Kasumi-1 (cell line): ENCODE measurements at regions not wholly inside any gene's neighbourhood (a gene's known extent, or its start where the extent isn't known, plus 50 kb on each side); places are given as distances from the start of the nearest gene placed in this dataset.

Experiments
- DNase-seq, 2 experiments: peaks; one replicate each; lab custom pipeline; 2025; lab: John Stamatoyannopoulos, UW

DNA sequence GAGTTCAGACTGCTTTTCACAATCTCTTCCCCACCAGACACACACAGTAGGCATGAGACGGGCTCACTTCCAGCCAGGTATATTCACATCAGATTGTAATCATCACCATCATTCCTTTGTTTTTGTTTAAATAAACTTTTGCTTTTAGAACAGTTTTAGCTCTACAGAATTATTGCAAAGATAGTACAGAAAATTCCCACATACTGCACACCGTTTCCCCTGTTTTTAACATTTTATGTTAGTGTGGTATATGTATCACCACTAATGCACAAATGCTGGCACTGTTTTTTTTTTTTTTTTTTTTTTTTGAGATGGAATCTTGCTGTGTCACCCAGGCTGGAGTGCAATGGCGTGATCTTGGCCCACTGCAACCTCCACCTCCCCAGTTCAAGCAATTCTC is 83.3 kb upstream of the ANO1 start:
- DNase-seq = no peak

DNA sequence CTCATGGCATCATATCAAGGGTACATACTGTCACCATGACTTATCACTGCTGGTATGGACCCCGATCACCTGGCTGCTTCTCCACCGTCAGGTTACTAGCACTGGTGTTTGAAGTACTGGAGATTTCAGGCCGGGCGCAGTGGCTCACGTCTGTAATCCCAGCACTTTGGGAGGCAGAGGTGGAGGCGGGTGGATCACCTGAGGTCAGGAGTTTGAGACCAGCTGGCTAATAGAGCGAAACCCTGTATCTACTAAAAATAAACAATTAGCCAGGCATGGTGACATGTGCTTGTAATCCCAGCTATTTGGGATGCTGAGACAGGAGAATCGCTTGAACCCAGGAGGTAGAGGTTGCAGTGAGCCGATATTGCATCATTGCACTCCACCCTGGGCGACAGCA is 82.4 kb upstream of the ANO1 start:
- DNase-seq = no peak

DNA sequence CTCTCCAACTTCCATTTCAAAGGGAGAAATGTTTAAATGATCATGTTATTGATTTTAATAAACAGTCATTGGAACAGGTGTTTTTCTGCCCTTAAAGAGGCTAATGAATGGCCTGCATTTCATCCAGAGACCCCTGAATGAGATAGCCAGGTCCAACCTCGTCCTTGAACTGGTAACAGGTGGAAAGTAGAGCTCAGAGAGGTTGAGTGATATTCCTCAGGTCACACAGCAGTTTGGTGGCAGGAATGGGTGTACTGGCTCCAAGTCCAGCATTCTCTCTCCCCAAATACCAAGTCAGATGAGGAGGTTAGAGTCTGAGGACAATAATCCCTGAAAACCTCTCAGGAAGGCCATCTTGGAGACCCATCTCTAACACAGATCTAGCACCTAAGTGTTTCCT is 81.7 kb upstream of the ANO1 start:
- DNase-seq = no peak

DNA sequence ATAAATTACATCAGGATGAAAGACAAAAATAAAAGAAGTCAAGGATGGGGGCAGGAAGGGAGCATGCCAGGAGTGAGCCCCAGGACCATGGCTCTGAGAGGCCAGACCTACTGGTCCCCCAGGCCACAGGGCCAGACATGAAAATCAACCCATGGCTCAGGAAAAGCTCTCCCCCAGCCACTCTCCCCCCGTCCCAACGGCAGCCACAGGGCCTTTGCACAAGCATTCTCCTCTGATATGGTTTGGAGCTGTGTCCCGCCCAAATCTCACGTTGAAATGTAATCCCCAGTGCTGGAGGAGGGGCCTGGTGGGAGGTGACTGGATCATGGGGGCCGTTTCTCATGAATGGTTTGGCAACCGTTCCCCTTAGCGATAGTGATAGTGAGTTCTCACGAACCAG is 80.8 kb upstream of the ANO1 start:
- no peak for DNase-seq

DNA sequence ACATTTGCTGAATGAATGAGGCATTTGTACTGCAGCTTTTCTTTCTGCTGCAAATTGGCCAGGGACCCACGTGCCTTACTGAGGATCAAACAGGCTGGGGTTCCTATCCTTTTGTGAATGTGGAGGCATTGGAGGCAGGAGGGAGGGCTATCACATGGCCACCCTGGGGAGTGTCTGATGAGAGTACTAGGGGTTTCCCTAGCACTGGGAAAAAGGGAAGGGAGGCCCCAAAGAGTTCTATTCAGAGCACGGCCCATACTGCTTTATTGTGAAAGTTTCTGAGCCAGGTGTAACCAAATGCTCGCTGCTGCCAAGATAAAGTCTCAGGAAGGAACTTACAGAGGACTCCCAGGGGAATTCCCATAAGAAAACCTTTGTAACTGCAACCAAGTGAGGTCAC is 78.4 kb upstream of the ANO1 start:
- no peak for DNase-seq

DNA sequence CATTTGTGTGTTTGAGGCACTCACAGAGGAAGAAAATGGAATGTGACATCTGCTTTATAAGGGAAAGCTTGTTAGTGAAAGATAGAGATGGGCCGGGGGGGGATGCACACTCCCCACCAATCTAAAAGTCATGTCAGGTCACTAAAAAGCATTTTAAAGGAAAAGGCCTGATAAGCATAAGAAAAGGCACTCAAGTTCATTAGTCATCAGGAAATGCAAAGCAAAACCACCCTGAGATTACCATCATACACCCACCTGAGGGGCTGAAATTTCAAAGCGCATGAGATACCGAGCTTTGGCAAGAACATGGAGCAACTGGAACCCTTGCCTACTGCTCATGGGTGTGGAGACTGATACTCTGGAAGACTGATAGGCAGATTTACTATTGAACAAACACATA is 77.9 kb upstream of the ANO1 start:
- no peak for DNase-seq

DNA sequence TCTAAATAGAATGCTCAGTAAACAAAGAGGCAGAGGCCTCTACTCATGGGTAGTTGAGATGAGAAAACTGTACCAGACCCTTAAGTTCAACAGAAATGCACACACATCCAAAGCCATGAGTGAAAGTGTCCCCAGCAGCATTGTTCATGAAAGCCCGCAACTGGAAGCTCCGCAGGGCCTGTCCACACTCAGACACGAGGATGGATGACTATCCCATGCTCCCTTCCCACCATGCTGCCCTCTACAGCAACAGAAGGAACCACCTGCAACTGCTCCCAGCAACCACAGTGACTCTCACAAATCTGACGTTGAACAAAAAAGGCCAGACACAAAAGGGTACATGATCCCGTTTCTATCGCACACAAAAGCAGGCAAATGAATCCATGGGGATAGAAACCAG is 76.9 kb upstream of the ANO1 start:
- no peak for DNase-seq

DNA sequence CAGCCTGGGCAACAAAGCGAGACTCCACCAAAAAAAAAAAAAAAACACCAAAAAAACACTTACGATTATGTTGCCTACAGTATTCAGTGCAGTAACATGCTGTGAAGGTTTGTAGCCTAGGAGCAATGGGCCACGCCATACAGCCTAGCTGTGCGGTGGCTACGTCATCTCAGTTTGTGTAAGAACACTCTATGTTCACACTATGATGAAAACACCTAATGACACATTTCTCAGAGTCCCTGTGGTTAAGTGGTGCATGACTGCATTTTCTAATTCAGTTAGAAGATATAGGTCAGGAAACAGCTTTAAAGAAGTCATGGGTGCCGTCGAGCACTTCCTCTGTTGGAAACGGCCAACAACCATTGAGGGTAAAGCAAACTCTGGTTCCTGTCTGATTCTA is 75.7 kb upstream of the ANO1 start:
- DNase-seq = peak; percentile 17 to 51

DNA sequence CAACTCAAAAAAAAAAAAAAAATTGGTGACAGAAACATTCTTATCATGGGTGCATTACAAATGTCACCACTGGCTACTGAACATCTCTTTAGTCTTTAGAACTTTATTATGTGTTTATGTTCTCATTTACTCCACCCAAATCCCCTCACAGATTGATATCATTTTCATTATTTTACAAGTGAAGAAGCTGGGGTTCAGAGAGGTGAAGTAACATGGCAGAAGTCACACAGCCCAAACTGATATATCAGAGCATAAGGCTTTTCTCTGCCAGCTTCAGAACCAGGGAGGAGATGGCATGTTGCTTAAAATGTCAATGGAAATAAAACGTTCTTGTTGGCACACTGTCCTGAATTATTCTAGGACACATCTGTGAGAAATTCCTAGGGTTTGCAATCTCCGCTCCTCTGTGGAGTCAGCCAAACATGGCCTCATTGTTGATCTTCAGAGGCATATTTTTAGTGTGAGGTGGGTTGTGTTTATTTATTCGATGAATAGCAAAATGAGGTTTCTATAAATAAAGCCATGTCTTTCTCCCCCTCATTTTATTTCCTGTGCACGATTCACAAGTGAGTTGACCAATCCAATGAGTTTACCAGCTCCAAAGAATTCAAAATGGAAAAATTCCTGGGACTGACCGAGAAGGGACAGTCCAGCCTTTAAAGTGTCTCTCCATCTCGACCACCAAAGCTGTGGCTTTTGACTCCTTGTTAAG is 72.9 kb upstream of the ANO1 start:
- DNase-seq = no peak

DNA sequence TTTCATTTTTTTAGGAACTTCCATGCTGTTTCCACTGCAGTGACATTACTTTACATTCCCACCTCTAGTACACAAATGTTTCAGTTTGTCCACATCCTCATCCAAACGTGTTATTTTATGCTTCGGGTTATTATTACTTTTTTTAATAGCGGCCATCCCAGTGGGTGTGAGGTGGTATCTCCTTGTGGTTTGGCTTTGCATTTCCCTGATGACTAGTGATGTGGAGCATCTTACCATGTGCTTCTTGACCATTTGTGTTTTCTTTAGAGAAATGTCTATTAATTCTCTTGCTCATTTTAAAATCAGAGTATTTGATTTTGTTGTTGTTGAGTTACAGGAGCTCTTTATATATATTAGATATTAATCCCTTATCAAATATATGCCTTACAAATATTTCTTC is 70.3 kb upstream of the ANO1 start:
- no peak for DNase-seq

DNA sequence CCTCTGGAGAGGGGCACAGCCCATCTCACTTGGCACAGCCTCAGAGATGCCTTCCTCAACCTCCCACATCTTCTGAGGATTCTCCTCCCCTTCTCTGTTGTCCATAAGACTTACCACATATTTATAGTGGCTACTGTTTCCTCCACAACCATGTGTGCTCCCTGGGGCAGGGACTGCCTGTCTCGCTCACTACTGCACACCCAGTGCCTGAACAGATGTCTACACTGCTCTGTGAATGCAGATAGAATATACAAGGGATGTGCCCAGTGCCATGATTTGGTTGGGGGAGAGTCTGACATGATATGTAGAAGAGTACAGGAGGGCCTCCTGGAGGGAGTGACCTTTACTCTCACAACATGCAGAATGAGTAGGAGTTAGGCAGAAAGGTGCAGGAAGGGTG is 67.3 kb upstream of the ANO1 start:
- DNase-seq = no peak

DNA sequence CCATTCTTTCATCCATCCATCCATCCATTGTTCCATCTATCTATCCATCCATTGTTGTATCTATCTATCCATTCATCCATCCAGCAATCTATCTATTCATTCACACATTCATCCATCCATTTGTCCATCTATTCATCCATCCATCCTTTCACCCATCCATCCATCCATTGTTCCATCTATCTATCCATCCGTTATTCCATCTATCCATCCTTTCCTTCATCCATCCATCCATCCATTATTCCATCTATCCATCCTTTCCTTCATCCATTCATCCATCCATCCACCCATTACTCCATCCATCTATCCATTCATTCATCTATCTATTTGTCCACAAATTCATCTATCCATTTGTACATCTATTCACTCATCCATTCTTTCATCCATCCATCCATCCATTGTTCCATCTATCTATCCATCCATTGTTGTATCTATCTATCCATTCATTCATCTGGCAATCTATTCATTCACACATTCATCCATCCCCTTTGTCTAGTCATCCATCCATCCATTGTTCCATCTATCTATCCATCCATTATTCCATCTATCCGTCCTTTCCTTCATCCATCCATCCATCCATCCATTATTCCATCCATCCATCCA is 65.9 kb upstream of the ANO1 start:
- DNase-seq = no peak

DNA sequence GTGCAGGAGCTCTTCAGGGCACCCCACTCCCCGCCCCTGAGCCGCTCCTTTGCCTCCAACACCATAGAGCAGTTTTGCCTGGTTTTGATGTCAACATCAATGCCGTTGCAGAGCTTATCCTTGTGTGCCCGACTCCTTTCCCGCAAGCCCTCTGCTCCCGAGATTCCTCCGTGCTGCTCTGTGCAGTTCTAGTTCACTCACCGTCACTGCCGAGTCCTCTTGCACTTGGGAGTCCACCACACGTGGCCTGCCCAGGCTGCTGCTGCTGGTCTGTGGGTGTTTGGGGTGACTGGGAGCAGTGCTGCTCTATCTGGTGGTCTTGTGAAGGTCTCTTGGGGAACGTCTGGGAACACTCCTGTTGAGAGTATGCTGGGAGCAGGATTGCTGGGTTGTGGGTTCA is 63.8 kb upstream of the ANO1 start:
- no peak for DNase-seq

DNA sequence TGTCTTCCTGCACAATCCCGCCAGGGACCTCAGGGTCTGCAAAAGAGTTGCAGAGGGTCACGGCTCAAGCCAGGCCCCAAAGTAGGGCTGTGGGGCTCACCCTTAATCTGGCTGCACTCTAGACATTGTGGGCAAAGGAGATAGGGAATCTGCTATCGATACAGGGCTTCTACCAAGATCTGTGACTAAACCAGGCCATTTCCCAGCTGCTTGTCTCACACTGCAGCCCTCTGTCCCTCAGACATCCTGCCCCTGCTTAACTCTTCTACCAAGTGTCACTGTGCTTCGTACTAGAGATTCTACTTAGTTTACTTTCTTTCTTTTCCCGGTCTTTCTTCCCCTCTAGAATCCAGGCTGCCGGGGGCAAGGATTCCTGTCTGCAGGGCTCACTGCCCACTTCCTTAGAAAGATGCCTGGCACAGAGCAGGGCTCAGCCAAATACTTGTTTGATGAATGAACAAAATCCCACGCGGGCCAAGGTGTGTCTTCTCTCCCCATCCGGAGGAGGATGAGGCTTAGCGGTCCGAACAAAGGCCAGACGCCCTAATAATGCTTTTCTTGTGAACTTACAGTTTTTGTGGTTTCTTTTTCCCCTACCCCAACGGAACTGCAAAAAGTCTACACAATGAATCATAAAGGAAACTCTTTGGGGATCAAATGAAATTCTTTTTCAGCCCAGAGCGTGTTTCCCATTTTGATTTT is 61.3 kb upstream of the ANO1 start:
- no peak for DNase-seq

DNA sequence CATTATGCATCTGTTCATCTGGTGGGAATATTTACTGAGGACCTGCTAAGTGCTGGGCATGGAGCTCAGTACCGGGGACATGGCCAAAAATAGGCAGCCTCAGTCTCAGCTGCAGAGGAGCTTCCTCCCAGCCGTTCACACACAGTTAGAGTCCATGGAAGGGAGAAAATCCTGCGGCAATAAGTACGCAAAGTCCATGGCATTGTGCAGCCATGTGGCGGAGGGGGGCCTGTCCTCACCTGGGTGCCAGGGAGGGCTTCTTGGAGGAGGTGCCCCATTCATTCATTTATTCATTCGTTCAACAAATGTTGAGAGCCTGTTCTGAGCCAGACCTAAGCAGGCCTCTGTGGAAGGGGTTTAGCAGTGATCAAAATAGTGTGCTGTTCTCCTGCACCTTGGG is 59.3 kb upstream of the ANO1 start:
- DNase-seq = no peak

DNA sequence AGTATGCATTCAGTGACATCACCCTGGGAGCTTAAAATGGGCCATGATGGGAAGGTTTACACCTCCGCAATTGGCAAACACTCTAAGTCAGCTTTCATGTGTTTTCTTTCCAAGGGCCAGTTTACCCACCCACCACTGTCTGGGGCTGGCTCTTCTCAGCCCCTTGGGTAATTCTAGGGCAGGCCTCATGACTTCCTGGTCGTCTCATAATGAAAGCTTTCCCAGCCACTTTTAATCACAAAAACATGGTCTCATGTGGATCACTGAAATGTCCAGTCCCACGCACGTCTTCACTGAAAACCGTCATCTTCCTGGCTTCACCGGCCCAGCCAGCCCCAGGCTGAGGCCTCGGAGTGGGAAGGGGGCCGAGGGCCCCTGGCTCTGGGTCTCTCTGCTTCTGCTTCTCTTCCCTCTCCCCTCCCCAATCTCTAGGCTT is 58.5 kb upstream of the ANO1 start:
- no peak for DNase-seq

DNA sequence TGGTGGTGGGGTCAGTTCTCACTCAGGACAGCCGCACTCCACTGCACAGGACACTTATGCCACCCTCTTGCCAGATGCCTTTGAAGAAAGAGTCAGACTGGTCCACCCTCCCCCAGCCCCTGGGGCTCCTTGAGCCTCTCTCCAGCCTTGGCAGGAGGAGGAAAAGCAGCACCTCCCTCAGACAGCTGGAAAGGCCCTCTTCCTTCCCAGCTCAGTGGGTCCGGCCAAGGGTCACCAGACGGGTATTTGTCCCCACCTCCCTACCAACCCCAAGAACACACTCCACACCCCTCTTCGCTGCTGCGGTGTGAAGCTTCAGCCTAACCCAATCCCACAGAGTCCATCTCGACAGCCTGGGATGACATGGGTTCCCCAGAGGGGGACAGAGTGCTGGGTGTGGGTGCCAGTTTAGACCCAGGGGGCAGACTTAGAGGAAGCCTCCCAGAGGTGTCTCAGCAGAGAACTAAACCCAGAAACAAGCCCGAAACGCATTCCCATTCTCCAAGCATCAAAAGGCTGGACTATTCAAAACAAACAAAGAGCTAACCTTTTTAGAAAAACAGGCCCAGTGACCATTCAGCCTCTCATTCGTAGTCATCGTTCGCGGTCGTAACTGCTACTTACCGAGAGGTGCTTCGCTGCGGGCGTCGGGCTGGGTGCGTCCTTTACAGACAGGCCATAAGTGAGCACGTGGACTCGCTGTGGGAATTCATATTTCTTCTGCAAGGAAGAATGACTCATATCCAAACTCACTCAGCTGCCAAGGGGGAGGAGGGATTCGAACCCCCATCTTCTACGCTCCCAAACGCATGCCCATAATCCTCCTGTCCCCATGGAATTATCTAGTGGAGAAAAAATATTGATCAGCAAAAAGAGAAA is 57.5 kb upstream of the ANO1 start:
- no peak for DNase-seq

DNA sequence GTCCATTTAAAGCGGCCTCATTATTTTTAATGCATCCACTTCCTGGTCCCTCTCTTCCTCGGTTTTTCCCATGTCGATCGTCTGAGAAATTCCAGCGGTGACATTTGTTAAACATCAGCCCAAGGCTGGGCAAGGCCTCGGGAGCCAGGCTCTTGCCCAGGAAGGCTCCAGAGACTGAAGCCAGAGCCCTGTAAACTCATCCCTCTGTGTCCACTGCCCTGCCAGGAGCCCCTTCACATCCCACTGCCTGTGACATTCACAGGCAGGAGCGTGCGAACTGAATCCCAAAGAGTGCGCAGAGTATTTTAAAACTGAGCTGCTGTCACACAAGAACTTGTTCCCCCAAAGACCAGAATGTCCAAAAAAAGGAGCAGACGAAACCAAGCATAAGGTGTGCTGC is 56.5 kb upstream of the ANO1 start:
- no peak for DNase-seq

DNA sequence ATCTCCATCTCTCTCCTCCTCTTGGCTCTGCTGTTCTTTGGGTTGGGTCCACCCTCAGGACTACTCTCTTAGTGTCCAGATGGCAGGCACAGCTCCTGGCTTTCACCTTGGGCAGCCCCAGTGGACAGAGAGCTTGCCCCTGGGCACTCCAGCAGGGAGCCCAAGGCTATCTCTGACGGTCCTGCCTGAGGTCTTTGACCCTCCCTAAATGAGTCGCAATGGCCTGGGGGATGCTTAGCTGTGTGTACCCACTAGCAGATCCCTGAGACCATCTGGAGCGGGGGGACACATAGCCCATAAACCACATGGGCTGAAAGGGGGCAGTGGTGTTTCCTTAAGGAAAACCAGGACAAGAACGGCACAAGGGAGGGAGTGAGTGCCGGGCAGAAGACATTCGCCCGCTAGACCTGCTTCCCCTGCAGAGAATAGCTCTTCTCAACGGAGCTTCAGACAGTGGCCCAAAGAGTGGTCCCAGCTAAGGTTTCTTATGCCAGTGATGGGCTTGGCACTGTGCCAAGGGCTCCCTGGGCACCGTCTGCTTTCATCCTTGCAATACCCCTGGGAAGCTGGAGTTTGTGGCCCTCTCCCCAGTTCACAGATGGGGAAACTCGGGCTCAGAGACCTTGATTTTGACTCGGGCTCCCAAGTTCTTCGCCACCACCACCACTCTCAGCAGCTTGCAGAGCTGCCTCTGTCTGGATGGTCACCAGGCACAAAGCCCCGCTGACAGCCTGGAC is 53.9 kb upstream of the ANO1 start:
- DNase-seq = no peak

DNA sequence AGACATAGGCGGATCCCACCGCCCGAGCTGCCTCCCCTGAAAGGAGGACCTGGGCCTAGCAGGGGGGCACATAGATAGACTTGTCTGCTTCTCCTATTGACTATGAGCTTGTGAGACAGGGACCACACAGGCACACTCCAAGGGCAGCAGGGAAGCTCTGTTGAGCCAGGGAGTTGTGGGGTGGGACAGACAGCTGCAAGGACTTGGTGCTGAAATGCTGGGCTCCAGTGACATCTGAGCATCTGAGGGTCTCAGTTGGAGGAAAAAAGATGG is 53.4 kb upstream of the ANO1 start:
- DNase-seq = no peak

DNA sequence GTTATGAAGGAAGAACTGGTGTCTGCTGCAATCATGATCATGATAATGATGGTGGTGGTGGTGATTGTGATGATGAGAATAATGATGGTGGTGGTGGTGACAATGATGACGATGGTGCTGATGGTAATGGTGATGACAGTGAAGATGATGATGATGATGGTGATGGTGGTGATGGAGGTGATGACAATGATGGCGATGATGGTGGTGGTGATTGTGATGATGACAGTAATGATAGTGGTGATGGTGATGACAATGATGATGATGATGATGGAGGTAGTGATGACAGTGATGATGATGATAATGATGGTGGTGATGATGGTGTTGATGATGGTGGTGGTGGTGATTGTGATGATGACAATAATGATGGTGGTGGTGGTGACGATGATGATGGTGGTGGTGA is 52.8 kb upstream of the ANO1 start:
- DNase-seq = no peak

DNA sequence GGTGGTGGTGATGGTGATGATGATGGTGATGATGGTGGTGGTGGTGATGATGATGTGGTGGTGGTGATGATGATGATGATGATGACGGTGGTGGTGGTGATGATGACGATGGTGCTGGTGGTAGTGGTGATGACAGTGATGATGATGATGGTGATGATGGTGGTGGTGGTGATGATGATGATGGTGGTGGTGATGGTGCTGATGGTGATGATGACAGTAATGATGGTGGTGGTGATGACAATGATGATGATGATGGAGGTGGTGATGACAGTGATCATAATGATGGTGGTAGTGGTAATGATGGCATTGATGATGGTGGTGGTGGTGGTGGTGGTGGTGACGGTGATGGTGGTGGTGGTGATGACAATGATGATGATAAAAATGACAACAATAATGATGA is 52.1 kb upstream of the ANO1 start:
- no peak for DNase-seq
